Right atrium auricular region (tissue), 2 donors: ENCODE measurements at regions not wholly inside any gene's neighbourhood (a gene's known extent, or its start where the extent isn't known, plus 50 kb on each side); places are given as distances from the start of the nearest gene placed in this dataset.

Experiments used
- DNase-seq: peaks from one replicate; pipeline ENCODE4 v3.0.0-alpha.2; 2019; ENCODE audit warnings: low spot score
- H3K27ac ChIP-seq, 2 donors: fragments of 200-600 bp; sonication (generic); 1 replicate in 1 of 2; 2 replicates in 1 of 2; pipeline ENCODE4 v1.5.1; 2016 to 2019
- H3K27me3 ChIP-seq, 2 donors: fragments of 200-600 bp; sonication (generic); one replicate each; pipeline versions ENCODE4 v1.5.1 to v1.6.0; 2017 to 2019
- H3K36me3 ChIP-seq: fragments of 200-600 bp; sonication (generic); one replicate; pipeline ENCODE4 v1.5.1; 2016
- H3K4me1 ChIP-seq, 2 donors: fragments of 200-600 bp; sonication (generic); one replicate each; pipeline versions ENCODE4 v1.5.1 to v1.6.0; 2017 to 2019
- H3K4me3 ChIP-seq, 2 donors: fragments of 200-600 bp; sonication (generic); 1 replicate in 1 of 2; 2 replicates in 1 of 2; pipeline ENCODE4 v1.5.1; 2017 to 2019; ENCODE audit warnings: mild to moderate bottlenecking in 1 of 2, moderate library complexity in 1 of 2
- H3K9me3 ChIP-seq, 2 donors: fragments of 200-600 bp; sonication (generic); one replicate each; pipeline ENCODE4 v1.5.1; 2019
- TF ChIP-seq, protein P1 (sequence below), 2 donors: fragments of 200-600 bp; sonication (generic); IDR thresholded peaks; one replicate each; pipeline ENCODE4 v1.5.1; 2019; ENCODE audit warnings: antibody characterized with exemption in 2 of 2

DNA sequence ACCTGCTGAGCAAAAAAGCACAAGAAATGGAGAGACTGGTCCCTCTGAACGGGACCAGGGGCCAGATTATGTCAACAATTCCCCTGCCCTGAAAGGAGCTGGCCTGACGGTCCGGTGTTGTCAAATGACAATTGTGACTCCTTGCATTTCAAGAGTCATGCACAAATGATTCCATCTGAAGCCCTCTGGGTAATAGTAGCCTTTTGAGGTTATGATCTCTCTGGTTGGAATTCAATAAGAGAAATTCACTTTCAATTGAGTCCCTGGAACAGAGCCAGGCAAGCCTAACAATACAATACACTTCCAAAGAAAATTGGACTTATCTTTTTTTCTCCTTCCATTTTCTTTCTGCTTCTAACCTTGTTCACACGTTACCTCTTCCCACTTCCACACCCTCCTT lies 116.9 kb downstream of the C1D start:
- Histone ChIP-seq H3K9me3 (peaks cover 0 to 13% of the 10 kb centered on the region in 2 donors), H3K4me1 (no peaks in the 10 kb centered on the region), H3K27me3 (no peaks in the 10 kb centered on the region), H3K27ac (no peak overlapping the region), H3K36me3 (no peaks in the 10 kb centered on the region), H3K4me3 (no peak overlapping the region)
- TF ChIP-seq, protein P1, sequence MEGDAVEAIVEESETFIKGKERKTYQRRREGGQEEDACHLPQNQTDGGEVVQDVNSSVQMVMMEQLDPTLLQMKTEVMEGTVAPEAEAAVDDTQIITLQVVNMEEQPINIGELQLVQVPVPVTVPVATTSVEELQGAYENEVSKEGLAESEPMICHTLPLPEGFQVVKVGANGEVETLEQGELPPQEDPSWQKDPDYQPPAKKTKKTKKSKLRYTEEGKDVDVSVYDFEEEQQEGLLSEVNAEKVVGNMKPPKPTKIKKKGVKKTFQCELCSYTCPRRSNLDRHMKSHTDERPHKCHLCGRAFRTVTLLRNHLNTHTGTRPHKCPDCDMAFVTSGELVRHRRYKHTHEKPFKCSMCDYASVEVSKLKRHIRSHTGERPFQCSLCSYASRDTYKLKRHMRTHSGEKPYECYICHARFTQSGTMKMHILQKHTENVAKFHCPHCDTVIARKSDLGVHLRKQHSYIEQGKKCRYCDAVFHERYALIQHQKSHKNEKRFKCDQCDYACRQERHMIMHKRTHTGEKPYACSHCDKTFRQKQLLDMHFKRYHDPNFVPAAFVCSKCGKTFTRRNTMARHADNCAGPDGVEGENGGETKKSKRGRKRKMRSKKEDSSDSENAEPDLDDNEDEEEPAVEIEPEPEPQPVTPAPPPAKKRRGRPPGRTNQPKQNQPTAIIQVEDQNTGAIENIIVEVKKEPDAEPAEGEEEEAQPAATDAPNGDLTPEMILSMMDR (IDR thresholded peaks at IDR 0.05) = no peak
- no peak for DNase-seq

DNA sequence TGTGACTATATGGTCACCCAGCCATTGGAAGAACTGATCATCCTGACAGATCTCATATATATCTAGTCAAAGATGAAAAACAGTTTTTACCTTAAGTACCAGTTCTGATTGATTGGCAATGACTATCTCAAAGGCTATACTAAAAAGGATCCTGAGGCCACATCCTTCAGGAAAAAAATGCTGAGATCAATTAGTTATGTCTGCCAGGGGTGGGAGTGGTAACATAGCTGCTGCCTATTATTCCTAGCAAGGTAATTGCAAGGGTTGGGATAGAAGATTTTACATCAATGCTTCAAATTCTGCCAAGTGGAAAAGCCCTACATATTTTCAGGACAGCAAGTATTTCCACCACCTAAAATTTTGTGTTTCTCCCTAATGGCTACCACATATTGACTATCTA lies 114.7 kb downstream of the C1D start:
- no peak overlapping the region for H3K27ac ChIP-seq
- no peaks in the 10 kb centered on the region for H3K36me3 ChIP-seq
- H3K4me1 ChIP-seq = no peaks in the 10 kb centered on the region
- no peaks in the 10 kb centered on the region for H3K27me3 ChIP-seq
- DNase-seq = no peak
- H3K9me3 ChIP-seq = peaks cover 0 to 5% of the 10 kb centered on the region in 2 donors
- TF ChIP-seq, protein P1 (IDR thresholded peaks at IDR 0.05) = no peak
- no peak overlapping the region for H3K4me3 ChIP-seq

DNA sequence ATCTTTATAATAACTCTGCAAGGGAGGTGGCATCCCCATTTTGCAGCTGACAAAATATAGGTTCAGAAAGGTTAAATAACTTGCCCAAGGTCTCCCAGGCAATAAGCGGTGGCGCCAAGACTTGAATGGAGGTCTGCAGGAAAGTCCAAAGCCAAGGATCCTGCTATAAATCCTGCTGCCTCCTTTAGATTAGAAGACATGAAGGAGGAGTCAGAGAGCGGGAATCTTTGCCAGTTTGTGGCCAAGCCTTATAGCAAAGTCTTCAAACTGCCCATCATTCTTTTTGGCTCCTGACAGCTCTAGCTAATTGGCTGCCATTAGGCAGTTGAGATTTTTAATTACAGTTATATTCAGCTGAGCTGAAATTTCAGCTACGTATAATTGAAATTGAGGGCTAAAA lies 114.3 kb downstream of the C1D start:
- Histone ChIP-seq H3K4me1 (no peaks in the 10 kb centered on the region), H3K4me3 (no peak overlapping the region), H3K36me3 (no peaks in the 10 kb centered on the region), H3K27ac (no peak overlapping the region), H3K9me3 (peaks cover 0 to under 1% of the 10 kb centered on the region in 2 donors), H3K27me3 (no peaks in the 10 kb centered on the region)
- TF ChIP-seq, protein P1 (IDR thresholded peaks at IDR 0.05) = no peak
- no peak for DNase-seq

DNA sequence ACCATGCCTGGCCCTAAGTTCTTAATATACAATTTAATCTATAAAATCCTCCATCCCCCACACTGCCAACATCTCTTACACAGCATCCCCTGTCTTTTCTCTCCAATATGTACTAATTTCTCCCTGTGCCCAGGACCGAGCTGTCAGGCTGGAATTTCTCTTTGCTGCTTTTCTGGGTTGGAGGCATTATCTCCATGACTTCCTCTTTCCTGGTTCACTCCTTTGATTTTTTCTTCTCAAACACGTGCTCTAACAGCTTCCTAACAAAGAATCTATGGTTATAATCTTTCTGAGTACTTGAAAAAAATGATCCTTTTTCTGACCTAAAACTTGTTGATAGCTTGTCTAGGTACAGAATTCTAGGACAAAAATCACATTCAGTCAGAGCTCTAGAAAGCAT lies 112.8 kb downstream of the C1D start:
- Histone ChIP-seq H3K36me3 (no peaks in the 10 kb centered on the region), H3K27me3 (no peaks in the 10 kb centered on the region), H3K4me1 (no peaks in the 10 kb centered on the region), H3K27ac (no peak overlapping the region), H3K9me3 (no peaks in the 10 kb centered on the region), H3K4me3 (no peak overlapping the region)
- TF ChIP-seq, protein P1 (IDR thresholded peaks at IDR 0.05) = no peak
- DNase-seq = no peak

DNA sequence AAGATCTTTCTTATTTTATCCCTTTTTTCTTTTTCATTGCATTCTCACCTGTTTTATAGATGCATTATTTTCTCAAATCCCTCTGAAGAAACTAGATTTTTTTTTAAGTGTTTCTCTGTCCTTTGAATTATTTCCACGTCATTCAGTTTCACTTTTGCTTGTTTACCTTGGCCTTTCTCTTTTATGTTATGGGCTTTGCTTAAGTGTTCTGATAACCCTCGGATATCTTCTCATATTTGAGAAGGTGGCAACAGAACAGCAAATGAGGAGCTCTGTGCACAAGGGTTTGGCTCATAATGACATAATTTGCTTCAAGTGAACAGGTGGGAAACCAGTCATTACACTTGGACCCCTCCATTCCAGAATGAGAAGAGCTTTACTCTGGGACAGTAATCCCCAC lies 111.9 kb downstream of the C1D start:
- Histone ChIP-seq H3K4me1 (no peaks in the 10 kb centered on the region), H3K27me3 (no peaks in the 10 kb centered on the region), H3K9me3 (no peaks in the 10 kb centered on the region), H3K27ac (no peak overlapping the region), H3K36me3 (no peaks in the 10 kb centered on the region), H3K4me3 (no peak overlapping the region)
- TF ChIP-seq, protein P1 (IDR thresholded peaks at IDR 0.05) = no peak
- DNase-seq = no peak

DNA sequence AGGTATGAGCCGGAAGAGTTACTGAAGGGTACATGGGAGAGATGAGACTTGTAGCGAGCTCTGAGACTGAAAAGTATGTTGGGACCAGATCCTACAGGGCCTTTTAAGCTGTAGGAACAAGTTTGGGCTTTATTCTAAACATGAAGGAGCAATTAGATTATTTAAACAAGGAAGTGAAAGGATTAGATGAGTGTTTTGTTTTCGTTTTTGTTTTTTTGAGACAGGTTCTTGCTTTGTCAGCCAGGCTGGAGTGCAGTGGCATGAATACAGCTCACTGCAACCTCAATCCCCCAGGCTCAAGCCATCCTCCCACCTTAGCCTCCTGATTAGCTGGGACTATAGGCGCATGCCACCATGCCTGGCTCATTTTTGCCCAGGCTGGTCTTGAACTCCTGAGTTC lies 110.7 kb downstream of the C1D start:
- H3K27ac ChIP-seq = no peak overlapping the region
- no peaks in the 10 kb centered on the region for H3K4me1 ChIP-seq
- H3K27me3 ChIP-seq = no peaks in the 10 kb centered on the region
- no peak overlapping the region for H3K4me3 ChIP-seq
- H3K9me3 ChIP-seq = no peaks in the 10 kb centered on the region
- TF ChIP-seq, protein P1 (IDR thresholded peaks at IDR 0.05) = no peak
- no peak for DNase-seq
- H3K36me3 ChIP-seq = no peaks in the 10 kb centered on the region
